ENCODE measurements at regions not wholly inside any gene's neighbourhood (a gene's known extent, or its start where the extent isn't known, plus 50 kb on each side); places are given as distances from the start of the nearest gene placed in this dataset.

GRCh38 chr20:6944292-6944691, 176.8 kb downstream of the BMP2 start:
- no peak for TF ChIP-seq POLR2AphosphoS5 (IDR thresholded peaks at IDR 0.05; ENCODE audit: low read depth, low read length)
- TF ChIP-seq POLR2A (IDR thresholded peaks at IDR 0.05; ENCODE audit: low read depth, low read length): no peak

All from GM12891 (cell line).